Pancreas (tissue), 10 donors: ENCODE measurements at regions not wholly inside any gene's neighbourhood (a gene's known extent, or its start where the extent isn't known, plus 50 kb on each side); places are given as distances from the start of the nearest gene placed in this dataset.

Experiments used
- ATAC-seq, 4 donors: fragments of 200-7000 bp; cut with Tn5 transposase; one replicate each; pipeline versions ENCODE4 v1.8.0 to v1.9.1; 2020; ENCODE audit warnings: mild to moderate bottlenecking in 4 of 4, moderate library complexity in 4 of 4
- DNase-seq, 6 donors: peaks; one replicate each; pipeline ENCODE4 v3.0.0-alpha.2; 2020
- FAIRE-seq: peaks from 2 replicates; lab custom pipeline; 2012; peaks lifted over from hg19 to GRCh38; lab: Jason Lieb, UNC
- H3K27ac ChIP-seq, 4 donors: fragments of 200-600 bp; sonication (generic); 1 replicate in 3 of 4; 2 replicates in 1 of 4; pipeline versions ENCODE4 v1.5.0 to v1.8.0; 2020
- H3K27me3 ChIP-seq, 4 donors: fragments of 200-600 bp; one replicate each; pipeline ENCODE4 v1.8.0; 2021
- H3K36me3 ChIP-seq, 3 donors: fragments of 200-600 bp; sonication (generic) in 1 of 3; one replicate each; pipeline versions ENCODE4 v1.5.0 to v1.8.0; 2020 to 2021
- H3K4me1 ChIP-seq, 3 donors: fragments of 200-600 bp; one replicate each; pipeline ENCODE4 v1.8.0; 2021
- H3K4me3 ChIP-seq, 4 donors: fragments of 200-600 bp; sonication (generic) in 2 of 4; one replicate each; pipeline versions ENCODE4 v1.5.0 to v1.8.0; 2020 to 2021
- H3K9me3 ChIP-seq, 4 donors: fragments of 200-600 bp; one replicate each; pipeline ENCODE4 v1.8.0; 2021
- WGBS, 2 donors: extraction: QIAGEN DNeasy Blood & Tissue Kit; methylation state at CpG; one replicate each; pipeline ENCODE4 v1.1.7; 2013; 5-methylcytosine and 5-hydroxymethylcytosine counted together
- intact Hi-C, 3 donors: fragments of 100-400 bp; cut with DNase I; formaldehyde crosslinking; loops; one replicate each; pipeline versions ENCODE4 v1.11.1 to v1.14.2; 2022
- TF ChIP-seq, protein P1 (sequence below), 4 donors: fragments of 200-600 bp; sonication (generic) in 3 of 4; IDR thresholded peaks; one replicate each; pipeline versions ENCODE4 v1.5.0 to v1.8.0; 2021; ENCODE audit warnings: antibody characterized with exemption in 4 of 4
- donor health status: healthy with polysubstance abuse.
- donor health status: DM: no; HTN: no; CAD: no; lungs with moderate emphysema.
- donor health status: DM: no; HTN: no; CAD: no.
- donor health status: control.
- donor health status: control.
- donor health status: Bipolar disorder and iron deficiency.
- donor health status: DM: yes; HTN: yes; CAD: no.
- donor health status: DM: no; HTN: no; CAD: no.
- donor health status: DM: no; HTN: no; CAD: no.
- donor health status: DM: yes; HTN: yes; CAD: no.

DNA sequence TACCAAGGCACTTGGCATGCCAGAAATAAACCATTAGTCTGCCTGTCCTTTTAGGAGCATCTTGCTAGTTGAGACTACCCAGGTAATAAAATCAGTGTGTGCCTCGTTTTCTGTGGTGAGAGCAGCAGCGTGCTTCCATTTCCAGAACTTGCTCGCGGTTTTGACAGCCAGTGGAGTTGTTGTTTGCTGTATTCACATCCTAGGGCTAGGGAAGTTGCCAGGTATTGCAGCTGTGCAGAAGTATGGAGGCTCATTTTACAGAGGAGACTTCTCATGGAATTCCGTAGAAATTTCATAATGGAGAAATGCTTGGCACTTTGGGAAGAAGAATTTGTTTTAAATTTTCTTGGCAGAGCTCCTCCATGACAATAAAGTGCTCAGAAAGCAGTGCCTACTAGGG is 1355.1 kb upstream of the ZEB2 start:
- ATAC-seq: no peak

DNA sequence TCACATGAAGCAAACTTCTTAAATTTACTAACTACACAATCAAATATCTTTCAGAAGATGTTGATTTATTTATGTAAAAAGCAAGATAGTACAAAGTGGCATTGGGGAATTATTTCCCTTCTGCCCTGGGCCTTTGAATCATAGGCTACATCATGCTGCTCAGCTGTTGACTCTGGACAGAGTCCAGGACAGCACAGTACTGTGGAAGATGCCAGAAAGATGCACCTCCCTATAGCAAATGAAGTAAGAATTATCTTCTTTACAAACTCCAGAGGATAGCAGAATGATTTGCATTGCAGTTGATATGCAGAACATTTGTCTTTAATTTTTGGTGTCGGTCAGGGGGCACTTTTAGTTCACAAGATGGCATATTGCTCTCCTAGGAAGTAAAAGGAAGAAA is 1354.5 kb upstream of the ZEB2 start:
- Histone ChIP-seq H3K4me1 (no peaks in the 10 kb centered on the region), H3K4me3 (no peak overlapping the region), H3K27ac (no peak overlapping the region), H3K27me3 (no peaks in the 10 kb centered on the region), H3K9me3 (no peaks in the 10 kb centered on the region), H3K36me3 (no peaks in the 10 kb centered on the region)
- FAIRE-seq (no peak), DNase-seq (no peak), ATAC-seq (peak in 1 of 4 donors; percentile 50)
- intact Hi-C loops: no loop called here
- WGBS, 2 donors: 87 to 93% methylated on average over 1 of the region's 1 CpG
- TF ChIP-seq, protein P1, sequence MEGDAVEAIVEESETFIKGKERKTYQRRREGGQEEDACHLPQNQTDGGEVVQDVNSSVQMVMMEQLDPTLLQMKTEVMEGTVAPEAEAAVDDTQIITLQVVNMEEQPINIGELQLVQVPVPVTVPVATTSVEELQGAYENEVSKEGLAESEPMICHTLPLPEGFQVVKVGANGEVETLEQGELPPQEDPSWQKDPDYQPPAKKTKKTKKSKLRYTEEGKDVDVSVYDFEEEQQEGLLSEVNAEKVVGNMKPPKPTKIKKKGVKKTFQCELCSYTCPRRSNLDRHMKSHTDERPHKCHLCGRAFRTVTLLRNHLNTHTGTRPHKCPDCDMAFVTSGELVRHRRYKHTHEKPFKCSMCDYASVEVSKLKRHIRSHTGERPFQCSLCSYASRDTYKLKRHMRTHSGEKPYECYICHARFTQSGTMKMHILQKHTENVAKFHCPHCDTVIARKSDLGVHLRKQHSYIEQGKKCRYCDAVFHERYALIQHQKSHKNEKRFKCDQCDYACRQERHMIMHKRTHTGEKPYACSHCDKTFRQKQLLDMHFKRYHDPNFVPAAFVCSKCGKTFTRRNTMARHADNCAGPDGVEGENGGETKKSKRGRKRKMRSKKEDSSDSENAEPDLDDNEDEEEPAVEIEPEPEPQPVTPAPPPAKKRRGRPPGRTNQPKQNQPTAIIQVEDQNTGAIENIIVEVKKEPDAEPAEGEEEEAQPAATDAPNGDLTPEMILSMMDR (IDR thresholded peaks at IDR 0.05): no peak

More for the DNA sequence above, 1355.1 kb upstream of the ZEB2 start:
- Histone ChIP-seq H3K9me3 (no peaks in the 10 kb centered on the region), H3K4me3 (no peak overlapping the region), H3K36me3 (no peaks in the 10 kb centered on the region), H3K4me1 (no peaks in the 10 kb centered on the region), H3K27me3 (no peaks in the 10 kb centered on the region), H3K27ac (no peak overlapping the region)
- FAIRE-seq: no peak
- TF ChIP-seq, protein P1 (IDR thresholded peaks at IDR 0.05): no peak
- 87 to 91% methylated on average over 5 of the region's 5 CpGs for WGBS, 2 donors
- intact Hi-C loops: no loop called here
- DNase-seq: no peak

DNA sequence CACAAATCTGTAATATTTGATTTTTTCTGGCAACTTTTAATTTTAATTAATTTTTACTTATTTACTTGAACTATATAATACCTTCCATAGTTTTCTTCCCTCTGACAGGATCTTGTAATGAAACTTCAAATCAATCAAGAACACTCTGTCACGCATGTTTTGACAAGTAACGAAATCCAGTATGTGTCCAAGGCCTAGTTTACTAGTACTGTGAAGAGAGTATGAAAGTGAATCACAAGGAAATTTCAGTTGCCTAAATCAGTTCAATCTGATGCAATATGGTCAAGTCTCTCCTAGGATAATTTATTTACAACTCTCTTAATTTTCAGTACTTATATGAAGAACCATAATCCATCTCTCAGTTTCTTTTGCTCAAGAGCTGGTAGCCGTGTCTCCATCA is 1344.6 kb upstream of the ZEB2 start:
- no peak for ATAC-seq
- TF ChIP-seq, protein P1 (IDR thresholded peaks at IDR 0.05): no peak
- Histone ChIP-seq H3K4me3 (no peak overlapping the region), H3K36me3 (no peaks in the 10 kb centered on the region), H3K27ac (no peak overlapping the region), H3K27me3 (no peaks in the 10 kb centered on the region), H3K9me3 (no peaks in the 10 kb centered on the region), H3K4me1 (no peaks in the 10 kb centered on the region)
- WGBS, 2 donors: 95 to 96% methylated on average over 3 of the region's 3 CpGs
- intact Hi-C loops: no loop called here
- FAIRE-seq: no peak
- no peak for DNase-seq

DNA sequence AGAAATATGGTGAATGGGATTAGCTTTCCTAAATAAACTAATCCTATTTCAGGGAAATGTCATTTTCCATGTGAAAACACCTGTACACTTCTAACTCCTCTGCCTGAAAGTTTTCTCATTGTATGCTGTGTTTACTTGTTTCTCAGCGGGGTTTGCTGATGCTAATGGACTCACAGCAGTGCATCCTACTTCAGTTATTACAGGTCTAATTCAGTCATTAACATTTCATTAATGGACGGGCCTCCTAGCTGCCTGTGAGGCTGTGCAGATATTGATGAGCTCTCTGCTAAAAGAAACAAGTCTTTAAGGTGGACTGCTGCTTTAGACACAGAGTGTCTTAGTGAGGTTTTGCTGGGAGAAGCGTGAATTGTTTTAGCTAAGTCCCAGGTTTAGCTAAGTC is 1342.0 kb upstream of the ZEB2 start:
- no peak overlapping the region for H3K4me3 ChIP-seq
- WGBS, 2 donors: 69 to 81% methylated on average over 3 of the region's 3 CpGs
- ATAC-seq: no peak
- no peak for DNase-seq
- FAIRE-seq: no peak
- H3K27ac ChIP-seq: no peak overlapping the region
- H3K9me3 ChIP-seq: no peaks in the 10 kb centered on the region
- no peaks in the 10 kb centered on the region for H3K27me3 ChIP-seq
- no peaks in the 10 kb centered on the region for H3K36me3 ChIP-seq
- intact Hi-C loops: no loop called here
- TF ChIP-seq, protein P1 (IDR thresholded peaks at IDR 0.05): no peak
- H3K4me1 ChIP-seq: no peaks in the 10 kb centered on the region

DNA sequence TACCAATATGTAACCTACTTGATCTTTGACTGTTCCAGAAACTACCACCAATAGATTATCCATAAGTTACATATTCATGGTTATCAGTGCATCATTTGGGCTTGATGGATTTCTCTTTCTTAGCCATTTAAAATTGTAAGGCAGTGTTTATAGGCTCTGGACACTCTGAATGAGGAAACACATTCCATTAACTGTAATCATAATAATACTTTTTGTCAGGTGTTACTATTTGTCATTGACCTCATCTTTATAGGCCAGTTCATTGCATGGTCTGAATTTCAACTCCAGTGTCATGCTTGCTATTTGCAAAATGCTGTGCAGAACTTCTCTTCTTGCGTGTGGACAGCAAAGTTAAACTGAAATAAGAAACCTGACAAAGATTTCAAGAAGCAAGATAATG is 1340.2 kb upstream of the ZEB2 start:
- intact Hi-C loops: no loop called here
- Histone ChIP-seq H3K4me1 (no peaks in the 10 kb centered on the region), H3K4me3 (no peak overlapping the region), H3K36me3 (no peaks in the 10 kb centered on the region), H3K27me3 (no peaks in the 10 kb centered on the region), H3K27ac (no peak overlapping the region), H3K9me3 (no peaks in the 10 kb centered on the region)
- FAIRE-seq (no peak), DNase-seq (no peak), ATAC-seq (no peak)
- 43 to 54% methylated on average over 1 of the region's 1 CpG for WGBS, 2 donors
- TF ChIP-seq, protein P1 (IDR thresholded peaks at IDR 0.05): no peak
